ENCODE measurements at regions not wholly inside any gene's neighbourhood (a gene's known extent, or its start where the extent isn't known, plus 50 kb on each side); places are given as distances from the start of the nearest gene placed in this dataset.

GRCh38 chr18:41532344-41533086 lies 422.5 kb upstream of the PIK3C3 start:
- TF ChIP-seq, protein P1, sequence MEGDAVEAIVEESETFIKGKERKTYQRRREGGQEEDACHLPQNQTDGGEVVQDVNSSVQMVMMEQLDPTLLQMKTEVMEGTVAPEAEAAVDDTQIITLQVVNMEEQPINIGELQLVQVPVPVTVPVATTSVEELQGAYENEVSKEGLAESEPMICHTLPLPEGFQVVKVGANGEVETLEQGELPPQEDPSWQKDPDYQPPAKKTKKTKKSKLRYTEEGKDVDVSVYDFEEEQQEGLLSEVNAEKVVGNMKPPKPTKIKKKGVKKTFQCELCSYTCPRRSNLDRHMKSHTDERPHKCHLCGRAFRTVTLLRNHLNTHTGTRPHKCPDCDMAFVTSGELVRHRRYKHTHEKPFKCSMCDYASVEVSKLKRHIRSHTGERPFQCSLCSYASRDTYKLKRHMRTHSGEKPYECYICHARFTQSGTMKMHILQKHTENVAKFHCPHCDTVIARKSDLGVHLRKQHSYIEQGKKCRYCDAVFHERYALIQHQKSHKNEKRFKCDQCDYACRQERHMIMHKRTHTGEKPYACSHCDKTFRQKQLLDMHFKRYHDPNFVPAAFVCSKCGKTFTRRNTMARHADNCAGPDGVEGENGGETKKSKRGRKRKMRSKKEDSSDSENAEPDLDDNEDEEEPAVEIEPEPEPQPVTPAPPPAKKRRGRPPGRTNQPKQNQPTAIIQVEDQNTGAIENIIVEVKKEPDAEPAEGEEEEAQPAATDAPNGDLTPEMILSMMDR (IDR thresholded peaks at IDR 0.05; ENCODE audit: low read depth, low read length, poor library complexity, severe bottlenecking), result peak; percentile 8
- TF ChIP-seq EZH2phosphoT487 (IDR thresholded peaks at IDR 0.05; ENCODE audit: borderline replicate concordance, low read length), result no peak

All from DOHH2 (cell line).